A549 (cell line): ENCODE measurements at regions not wholly inside any gene's neighbourhood (a gene's known extent, or its start where the extent isn't known, plus 50 kb on each side); places are given as distances from the start of the nearest gene placed in this dataset.

ENCODE experiments used
- ATAC-seq, 2 experiments: fragments of 200-7000 bp in 1 of 2; fragments of >200 bp in 1 of 2; cut with Nextera tagmentation in 1 of 2; cut with Tn5 transposase in 1 of 2; 3 replicates each; pipeline versions ENCODE4 v1.8.0 to v1.9.1; 2018 to 2020; ENCODE audit warnings: mild to moderate bottlenecking in 1 of 2, moderate library complexity in 1 of 2
- CTCF ChIA-PET: fragments of 300-600 bp; sonication (Branson Sonifier 250); formaldehyde crosslinking; extraction: SDS; loops from one replicate; lab custom pipeline; 2021; ENCODE audit warnings: antibody characterized with exemption, inconsistent platforms; lab: Yijun Ruan, JAX
- POLR2A ChIA-PET: fragments of 350-600 bp; formaldehyde crosslinking; extraction: SDS; loops from one replicate; lab custom pipeline; 2021; ENCODE audit warnings: antibody characterized with exemption, inconsistent platforms; lab: Yijun Ruan, JAX
- DNase-seq, 2 experiments: peaks; one replicate each; pipeline versions ENCODE4 v3.0.0 to v3.0.0-alpha.2; 2011 to 2016; ENCODE audit warnings: low read depth in 1 of 2, low spot score in 1 of 2
- FAIRE-seq: peaks from 2 replicates; lab custom pipeline; 2011; peaks lifted over from hg19 to GRCh38; lab: Jason Lieb, UNC
- H3K27ac ChIP-seq, 2 experiments: fragments of >200 bp; sonication (Bioruptor Twin); formaldehyde crosslinking; 3 replicates each; pipeline ENCODE4 v1.5.1; 2016 to 2017
- H3K4me1 ChIP-seq: fragments of >200 bp; sonication (Bioruptor Twin); formaldehyde crosslinking; 3 replicates; pipeline ENCODE4 v1.6.1; 2016
- H3K4me2 ChIP-seq: fragments of >200 bp; sonication (Bioruptor Twin); formaldehyde crosslinking; 3 replicates; pipeline ENCODE4 v1.6.1; 2016
- H3K4me3 ChIP-seq: fragments of >200 bp; sonication (Bioruptor Twin); formaldehyde crosslinking; 3 replicates; pipeline ENCODE4 v1.5.1; 2016
- H3K9me3 ChIP-seq: fragments of >200 bp; sonication (Bioruptor Twin); formaldehyde crosslinking; 3 replicates; pipeline ENCODE4 v1.6.1; 2016
- CEBPB ChIP-seq, 2 experiments: fragments of >200 bp in 1 of 2; sonication (Bioruptor Twin) in 1 of 2; formaldehyde crosslinking in 1 of 2; IDR thresholded peaks; 2 replicates each; pipeline ENCODE4 v1.6.1; 2012 to 2016
- CHD4 ChIP-seq: fragments of 200-600 bp; sonication (generic); IDR thresholded peaks from 2 replicates; pipeline ENCODE4 v1.6.1; 2016; ENCODE audit warnings: antibody characterized with exemption, mild to moderate bottlenecking, borderline replicate concordance
- EHF ChIP-seq: fragments of 250-450 bp; sonication (Bioruptor Pico); IDR thresholded peaks from 2 replicates; pipeline ENCODE4 v1.5.0; 2020; ENCODE audit warnings: mild to moderate bottlenecking
- EP300 ChIP-seq, 2 experiments: fragments of >200 bp; sonication (Bioruptor Twin); formaldehyde crosslinking; IDR thresholded peaks; 2 replicates in 1 of 2; 3 replicates in 1 of 2; pipeline ENCODE4 v1.6.1; 2016 to 2017
- ESRRA ChIP-seq: fragments of 150-350 bp; IDR thresholded peaks from 2 replicates; pipeline ENCODE4 v1.6.1; 2014; ENCODE audit warnings: mild to moderate bottlenecking, low read length, borderline replicate concordance
- GATA3 ChIP-seq: IDR thresholded peaks from 2 replicates; pipeline ENCODE4 v1.6.1; 2012; ENCODE audit warnings: borderline replicate concordance
- HDAC2 ChIP-seq: fragments of 200-600 bp; sonication (generic); IDR thresholded peaks from 2 replicates; pipeline ENCODE4 v1.6.1; 2016
- JUNB ChIP-seq: fragments of >200 bp; sonication (Bioruptor Twin); formaldehyde crosslinking; IDR thresholded peaks from 2 replicates; pipeline ENCODE4 v1.6.1; 2016
- MYC ChIP-seq: IDR thresholded peaks from 2 replicates; pipeline ENCODE4 v1.6.1; 2012; ENCODE audit warnings: mild to moderate bottlenecking, inconsistent platforms, low read length, improper control_type of control experiment, borderline replicate concordance
- PHF8 ChIP-seq: fragments of 200-600 bp; sonication (generic); IDR thresholded peaks from 2 replicates; pipeline ENCODE4 v1.6.1; 2016; ENCODE audit warnings: low read depth, mild to moderate bottlenecking, antibody characterized with exemption, moderate library complexity, borderline replicate concordance
- POLR2A ChIP-seq: IDR thresholded peaks from 2 replicates; pipeline ENCODE4 v1.6.1; 2012; ENCODE audit warnings: mild to moderate bottlenecking, low read length
- POLR2AphosphoS2 ChIP-seq: conservative IDR thresholded peaks from 2 replicates; pipeline ENCODE4 v1.6.1; 2012; ENCODE audit warnings: low read length, improper control_type of control experiment, inconsistent platforms
- RAD21 ChIP-seq, 2 experiments: fragments of >200 bp in 1 of 2; sonication (Bioruptor Twin) in 1 of 2; formaldehyde crosslinking in 1 of 2; IDR thresholded peaks in 1 of 2; conservative IDR thresholded peaks in 1 of 2; 2 replicates in 1 of 2; 3 replicates in 1 of 2; pipeline ENCODE4 v1.6.1; 2012 to 2018; ENCODE audit warnings: inconsistent platforms in 1 of 2
- RARB ChIP-seq: fragments of 250-450 bp; sonication (Bioruptor Pico); IDR thresholded peaks from 2 replicates; pipeline ENCODE4 v1.8.0; 2021; ENCODE audit warnings: mild to moderate bottlenecking, moderate library complexity
- RFX5 ChIP-seq: fragments of 450-650 bp; IDR thresholded peaks from 2 replicates; pipeline ENCODE4 v1.7.1; 2014; ENCODE audit warnings: antibody characterized with exemption, mild to moderate bottlenecking, moderate library complexity
- ZSCAN20 ChIP-seq: fragments of 250-450 bp; sonication (Bioruptor Pico); IDR thresholded peaks from 2 replicates; pipeline ENCODE4 v1.8.0; 2022; ENCODE audit warnings: mild to moderate bottlenecking, moderate library complexity
- WGBS: methylation state at CpG from one replicate; pipeline ENCODE4 v1.1.6; 2017; ENCODE audit errors: missing lambda C conversion rate; 5-methylcytosine and 5-hydroxymethylcytosine counted together
- TF ChIP-seq, protein P1 (sequence below): fragments of 200-600 bp; sonication (generic); IDR thresholded peaks from 2 replicates; pipeline ENCODE4 v1.6.1; 2016; ENCODE audit warnings: antibody characterized with exemption, mild to moderate bottlenecking, moderate library complexity
- TF ChIP-seq, protein P2 (sequence below): fragments of 450-650 bp; IDR thresholded peaks from 2 replicates; pipeline ENCODE4 v1.6.1; 2014; ENCODE audit warnings: antibody characterized with exemption
- TF ChIP-seq, protein P3 (sequence below): fragments of 250-450 bp; sonication (Bioruptor Pico); IDR thresholded peaks from 2 replicates; pipeline ENCODE4 v1.5.0; 2021; ENCODE audit warnings: mild to moderate bottlenecking, moderate library complexity, borderline replicate concordance

DNA sequence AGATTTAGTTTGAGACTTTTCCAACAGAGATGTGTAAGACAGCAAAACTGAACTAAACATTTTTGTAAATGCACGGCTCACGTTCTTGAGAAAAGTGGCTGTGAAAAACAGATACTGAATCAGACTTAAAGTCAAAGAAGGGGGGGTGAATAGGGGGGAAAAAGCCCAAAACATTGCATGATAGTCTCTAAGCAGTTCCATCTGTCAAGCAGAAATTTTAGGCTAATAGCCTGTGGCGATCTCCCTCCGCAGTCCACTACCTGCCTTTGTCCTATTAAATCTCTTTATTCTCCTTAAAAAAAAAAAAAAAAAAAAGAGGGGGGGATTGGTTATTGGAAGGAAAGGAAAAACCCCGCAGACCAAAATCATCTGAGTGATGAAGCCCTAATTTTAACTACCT lies 217.6 kb upstream of the NFIA start:
- TF ChIP-seq, protein P1, sequence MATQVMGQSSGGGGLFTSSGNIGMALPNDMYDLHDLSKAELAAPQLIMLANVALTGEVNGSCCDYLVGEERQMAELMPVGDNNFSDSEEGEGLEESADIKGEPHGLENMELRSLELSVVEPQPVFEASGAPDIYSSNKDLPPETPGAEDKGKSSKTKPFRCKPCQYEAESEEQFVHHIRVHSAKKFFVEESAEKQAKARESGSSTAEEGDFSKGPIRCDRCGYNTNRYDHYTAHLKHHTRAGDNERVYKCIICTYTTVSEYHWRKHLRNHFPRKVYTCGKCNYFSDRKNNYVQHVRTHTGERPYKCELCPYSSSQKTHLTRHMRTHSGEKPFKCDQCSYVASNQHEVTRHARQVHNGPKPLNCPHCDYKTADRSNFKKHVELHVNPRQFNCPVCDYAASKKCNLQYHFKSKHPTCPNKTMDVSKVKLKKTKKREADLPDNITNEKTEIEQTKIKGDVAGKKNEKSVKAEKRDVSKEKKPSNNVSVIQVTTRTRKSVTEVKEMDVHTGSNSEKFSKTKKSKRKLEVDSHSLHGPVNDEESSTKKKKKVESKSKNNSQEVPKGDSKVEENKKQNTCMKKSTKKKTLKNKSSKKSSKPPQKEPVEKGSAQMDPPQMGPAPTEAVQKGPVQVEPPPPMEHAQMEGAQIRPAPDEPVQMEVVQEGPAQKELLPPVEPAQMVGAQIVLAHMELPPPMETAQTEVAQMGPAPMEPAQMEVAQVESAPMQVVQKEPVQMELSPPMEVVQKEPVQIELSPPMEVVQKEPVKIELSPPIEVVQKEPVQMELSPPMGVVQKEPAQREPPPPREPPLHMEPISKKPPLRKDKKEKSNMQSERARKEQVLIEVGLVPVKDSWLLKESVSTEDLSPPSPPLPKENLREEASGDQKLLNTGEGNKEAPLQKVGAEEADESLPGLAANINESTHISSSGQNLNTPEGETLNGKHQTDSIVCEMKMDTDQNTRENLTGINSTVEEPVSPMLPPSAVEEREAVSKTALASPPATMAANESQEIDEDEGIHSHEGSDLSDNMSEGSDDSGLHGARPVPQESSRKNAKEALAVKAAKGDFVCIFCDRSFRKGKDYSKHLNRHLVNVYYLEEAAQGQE, result no peak
- TF ChIP-seq MYC (no peak), ZSCAN20 (CRISPR knock-in tag) (no peak), RFX5 (no peak), GATA3 (no peak), CEBPB (IDR thresholded peaks at IDR 0.05) (no peak), HDAC2 (no peak), RARB (CRISPR knock-in tag) (no peak), CHD4 (no peak), POLR2AphosphoS2 (no peak), EP300 (IDR thresholded peaks at IDR 0.05) (no peak), PHF8 (no peak), JUNB (no peak), POLR2A (no peak)
- TF ChIP-seq, protein P2, sequence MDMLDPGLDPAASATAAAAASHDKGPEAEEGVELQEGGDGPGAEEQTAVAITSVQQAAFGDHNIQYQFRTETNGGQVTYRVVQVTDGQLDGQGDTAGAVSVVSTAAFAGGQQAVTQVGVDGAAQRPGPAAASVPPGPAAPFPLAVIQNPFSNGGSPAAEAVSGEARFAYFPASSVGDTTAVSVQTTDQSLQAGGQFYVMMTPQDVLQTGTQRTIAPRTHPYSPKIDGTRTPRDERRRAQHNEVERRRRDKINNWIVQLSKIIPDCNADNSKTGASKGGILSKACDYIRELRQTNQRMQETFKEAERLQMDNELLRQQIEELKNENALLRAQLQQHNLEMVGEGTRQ, result no peak
- TF ChIP-seq, protein P3, sequence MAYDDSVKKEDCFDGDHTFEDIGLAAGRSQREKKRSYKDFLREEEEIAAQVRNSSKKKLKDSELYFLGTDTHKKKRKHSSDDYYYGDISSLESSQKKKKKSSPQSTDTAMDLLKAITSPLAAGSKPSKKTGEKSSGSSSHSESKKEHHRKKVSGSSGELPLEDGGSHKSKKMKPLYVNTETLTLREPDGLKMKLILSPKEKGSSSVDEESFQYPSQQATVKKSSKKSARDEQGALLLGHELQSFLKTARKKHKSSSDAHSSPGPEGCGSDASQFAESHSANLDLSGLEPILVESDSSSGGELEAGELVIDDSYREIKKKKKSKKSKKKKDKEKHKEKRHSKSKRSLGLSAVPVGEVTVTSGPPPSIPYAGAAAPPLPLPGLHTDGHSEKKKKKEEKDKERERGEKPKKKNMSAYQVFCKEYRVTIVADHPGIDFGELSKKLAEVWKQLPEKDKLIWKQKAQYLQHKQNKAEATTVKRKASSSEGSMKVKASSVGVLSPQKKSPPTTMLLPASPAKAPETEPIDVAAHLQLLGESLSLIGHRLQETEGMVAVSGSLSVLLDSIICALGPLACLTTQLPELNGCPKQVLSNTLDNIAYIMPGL (CRISPR knock-in tag), result no peak
- WGBS, result 56% methylated on average over 5 of the region's 5 CpGs
- no peak for ATAC-seq
- no peak for DNase-seq
- no peaks in the 10 kb centered on the region for H3K4me1 ChIP-seq
- FAIRE-seq, result no peak
- no peak overlapping the region for H3K4me3 ChIP-seq
- H3K27ac ChIP-seq, result no peak overlapping the region
- H3K9me3 ChIP-seq, result no peaks in the 10 kb centered on the region
- ChIA-PET POLR2A (no interaction called here), CTCF (no interaction called here)
- H3K4me2 ChIP-seq, result no peak overlapping the region

DNA sequence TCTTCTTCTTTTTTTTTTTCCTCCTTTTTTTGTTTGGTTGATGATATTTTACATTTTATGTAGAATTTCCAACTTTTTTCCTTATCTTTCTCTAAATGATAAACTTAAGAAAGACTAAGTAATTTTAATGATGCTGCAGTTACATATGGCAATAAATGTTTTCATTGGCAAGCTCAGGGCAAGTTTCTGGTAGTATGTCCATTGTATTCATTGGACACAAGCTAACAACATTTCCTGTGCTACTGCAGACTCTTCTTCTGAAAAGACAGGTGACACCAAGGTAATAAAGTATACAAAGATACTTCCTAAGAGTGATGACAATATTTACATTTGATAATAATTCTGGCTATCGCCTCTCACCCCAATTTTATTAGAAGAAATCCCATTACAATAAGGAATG lies 219.2 kb upstream of the NFIA start:
- TF ChIP-seq RAD21 (conservative IDR thresholded peaks at IDR 0.05 in 1 of 2, IDR thresholded peaks at IDR 0.05 in 1 of 2) (no peak), EHF (CRISPR knock-in tag) (no peak), RFX5 (no peak), POLR2AphosphoS2 (no peak), ESRRA (no peak)
- TF ChIP-seq, protein P3 (CRISPR knock-in tag), result no peak
- 34% methylated on average over 1 of the region's 1 CpG for WGBS
- H3K27ac ChIP-seq, result no peak overlapping the region
- ChIA-PET POLR2A (no interaction called here), CTCF (no interaction called here)
- DNase-seq (no peak), ATAC-seq (no peak), FAIRE-seq (no peak)
- no peaks in the 10 kb centered on the region for H3K4me1 ChIP-seq
- H3K4me3 ChIP-seq, result no peak overlapping the region
- no peaks in the 10 kb centered on the region for H3K9me3 ChIP-seq
- H3K4me2 ChIP-seq, result no peak overlapping the region
